IMR-90 (cell line): ENCODE measurements at regions not wholly inside any gene's neighbourhood (a gene's known extent, or its start where the extent isn't known, plus 50 kb on each side); places are given as distances from the start of the nearest gene placed in this dataset.

Experiments used
- ATAC-seq: fragments of 200-7000 bp; cut with Tn5 transposase; 2 replicates; pipeline ENCODE4 v1.9.1; 2020; ENCODE audit warnings: low read depth, mild to moderate bottlenecking, moderate library complexity
- BruUV-seq: library from RNA; stranded (reverse); fragments of 400-500 nt; replicated peaks from 2 replicates; lab custom pipeline; 2021; lab: Mats Ljungman, UMichigan
- CTCF ChIA-PET: fragments of 300-600 bp; formaldehyde crosslinking; extraction: SDS; loops from one replicate; lab custom pipeline; 2021; ENCODE audit warnings: antibody characterized with exemption; lab: Yijun Ruan, JAX
- POLR2A ChIA-PET: fragments of 300-600 bp; sonication (Branson Sonifier 250); formaldehyde crosslinking; loops from one replicate; lab custom pipeline; 2022; ENCODE audit warnings: antibody characterized with exemption; ENCODE audit not compliant: unreplicated experiment; lab: Charles Lee
- DNase-seq: peaks from one replicate; pipeline ENCODE4 v3.0.0; 2013
- H2AFZ ChIP-seq: replicated peaks from 2 replicates; pipeline ENCODE3; 2013; ENCODE audit warnings: low read length, mild to moderate bottlenecking; ENCODE audit not compliant: poor library complexity
- H2AK5ac ChIP-seq: 2 replicates; pipeline ENCODE4 v1.6.1; 2013; ENCODE audit warnings: low read depth, low read length, inconsistent platforms
- H2AK9ac ChIP-seq: replicated peaks from 2 replicates; pipeline ENCODE3; 2013; ENCODE audit warnings: mild to moderate bottlenecking, low read depth, low read length, moderate library complexity; ENCODE audit not compliant: poor library complexity
- H2BK120ac ChIP-seq: 2 replicates; pipeline ENCODE4 v1.6.1; 2013; ENCODE audit warnings: low read depth, low read length, inconsistent platforms
- H2BK15ac ChIP-seq: 3 replicates; pipeline ENCODE4 v1.6.1; 2013; ENCODE audit warnings: low read depth, low read length, inconsistent platforms
- H2BK20ac ChIP-seq: 2 replicates; pipeline ENCODE4 v1.6.1; 2013; ENCODE audit warnings: low read depth, mild to moderate bottlenecking, inconsistent platforms, low read length, moderate library complexity
- H2BK5ac ChIP-seq: 2 replicates; pipeline ENCODE4 v1.6.1; 2013; ENCODE audit warnings: mild to moderate bottlenecking, low read depth, low read length, inconsistent platforms; ENCODE audit not compliant: poor library complexity, severe bottlenecking
- H3K14ac ChIP-seq: replicated peaks from 2 replicates; pipeline ENCODE4 v1.6.1; 2013; ENCODE audit warnings: low read depth, low read length, inconsistent platforms
- H3K18ac ChIP-seq: 2 replicates; pipeline ENCODE4 v1.6.1; 2013; ENCODE audit warnings: low read depth, low read length, control low read depth
- H3K23ac ChIP-seq: 2 replicates; pipeline ENCODE4 v1.6.1; 2013; ENCODE audit warnings: low read depth, low read length, inconsistent platforms
- H3K27ac ChIP-seq: 2 replicates; pipeline ENCODE4 v1.5.1; 2013; ENCODE audit warnings: mild to moderate bottlenecking, control low read depth, low read length; ENCODE audit not compliant: insufficient read depth
- H3K27me3 ChIP-seq: 2 replicates; pipeline ENCODE4 v1.6.1; 2013; ENCODE audit warnings: low read length; ENCODE audit not compliant: control insufficient read depth, insufficient read depth
- H3K36me3 ChIP-seq: 2 replicates; pipeline ENCODE4 v1.6.1; 2013; ENCODE audit warnings: low read length, mixed read lengths; ENCODE audit not compliant: control insufficient read depth, insufficient read depth
- H3K4ac ChIP-seq: 2 replicates; pipeline ENCODE4 v1.6.1; 2013; ENCODE audit warnings: low read depth, low read length, inconsistent platforms
- H3K4me1 ChIP-seq: 2 replicates; pipeline ENCODE4 v1.6.1; 2013; ENCODE audit warnings: low read length, mixed read lengths; ENCODE audit not compliant: control insufficient read depth, insufficient read depth
- H3K4me2 ChIP-seq: 2 replicates; pipeline ENCODE4 v1.6.1; 2013; ENCODE audit warnings: low read depth, mild to moderate bottlenecking, control low read depth, low read length, moderate library complexity
- H3K4me3 ChIP-seq: 2 replicates; pipeline ENCODE4 v1.5.1; 2013; ENCODE audit warnings: low read depth, mild to moderate bottlenecking, control low read depth, low read length, moderate library complexity; ENCODE audit not compliant: insufficient read depth
- H3K56ac ChIP-seq: 2 replicates; pipeline ENCODE4 v1.6.1; 2013; ENCODE audit warnings: low read length, inconsistent platforms; ENCODE audit not compliant: insufficient read depth; ENCODE audit errors: extremely low read depth
- H3K79me1 ChIP-seq, 2 experiments: 2 replicates each; pipeline ENCODE4 v1.6.1; 2013; ENCODE audit warnings: low read length in 2 of 2, inconsistent platforms in 1 of 2, low read depth in 1 of 2
- H3K9ac ChIP-seq: 2 replicates; pipeline ENCODE4 v1.6.1; 2013; ENCODE audit warnings: low read depth, low read length, control low read depth
- H3K9me1 ChIP-seq: 2 replicates; pipeline ENCODE4 v1.6.1; 2013; ENCODE audit warnings: low read length, inconsistent platforms; ENCODE audit not compliant: insufficient read depth
- H3K9me3 ChIP-seq: 2 replicates; pipeline ENCODE4 v1.6.1; 2013; ENCODE audit warnings: low read length; ENCODE audit not compliant: control insufficient read depth, insufficient read depth
- H4K20me1 ChIP-seq: 2 replicates; pipeline ENCODE4 v1.6.1; 2013; ENCODE audit warnings: low read length, inconsistent platforms; ENCODE audit not compliant: insufficient read depth
- H4K5ac ChIP-seq: 2 replicates; pipeline ENCODE4 v1.6.1; 2013; ENCODE audit warnings: mild to moderate bottlenecking, low read depth, low read length, control low read depth
- H4K8ac ChIP-seq, 2 experiments: 2 replicates each; pipeline ENCODE4 v1.6.1; 2013; ENCODE audit warnings: low read depth in 2 of 2, low read length in 2 of 2, control low read depth in 1 of 2, inconsistent platforms in 1 of 2
- H4K91ac ChIP-seq: 2 replicates; pipeline ENCODE4 v1.6.1; 2013; ENCODE audit warnings: low read depth, low read length, inconsistent platforms; ENCODE audit not compliant: insufficient read depth
- BHLHE40 ChIP-seq: fragments of 150-350 bp; IDR thresholded peaks from 2 replicates; pipeline ENCODE4 v1.6.1; 2016; ENCODE audit warnings: mild to moderate bottlenecking, low read depth, low read length
- CEBPB ChIP-seq: IDR thresholded peaks from 2 replicates; pipeline ENCODE4 v1.6.1; 2012; ENCODE audit warnings: low read depth, low read length, improper control_type of control experiment
- CTCF ChIP-seq: conservative IDR thresholded peaks from 2 replicates; pipeline ENCODE4 v1.5.1; 2012; ENCODE audit warnings: mild to moderate bottlenecking, low read depth, low read length, improper control_type of control experiment
- ELK1 ChIP-seq: fragments of 150-350 bp; IDR thresholded peaks from 2 replicates; pipeline ENCODE4 v1.6.1; 2016; ENCODE audit warnings: low read depth, mild to moderate bottlenecking, low read length, moderate library complexity, borderline replicate concordance
- FOS ChIP-seq: fragments of 150-350 bp; IDR thresholded peaks from 2 replicates; pipeline ENCODE4 v1.6.1; 2016; ENCODE audit warnings: low read depth, low read length
- MAFK ChIP-seq: IDR thresholded peaks from 2 replicates; pipeline ENCODE4 v1.6.1; 2012; ENCODE audit warnings: low read depth, low read length, improper control_type of control experiment
- MXI1 ChIP-seq: IDR thresholded peaks from 2 replicates; pipeline ENCODE4 v1.6.1; 2012; ENCODE audit warnings: low read depth, mild to moderate bottlenecking, low read length, moderate library complexity, borderline replicate concordance
- NFE2L2 ChIP-seq: fragments of 150-350 bp; IDR thresholded peaks from 2 replicates; pipeline ENCODE4 v1.6.1; 2016; ENCODE audit warnings: low read depth, mild to moderate bottlenecking, low read length
- POLR2A ChIP-seq: IDR thresholded peaks from 2 replicates; pipeline ENCODE4 v1.6.1; 2012; ENCODE audit warnings: mild to moderate bottlenecking, low read depth, low read length
- RAD21 ChIP-seq: IDR thresholded peaks from 2 replicates; pipeline ENCODE4 v1.6.1; 2012; ENCODE audit warnings: low read length, improper control_type of control experiment
- RCOR1 ChIP-seq: IDR thresholded peaks from 2 replicates; pipeline ENCODE4 v1.6.1; 2012; ENCODE audit warnings: mild to moderate bottlenecking, low read length, improper control_type of control experiment; ENCODE audit not compliant: insufficient replicate concordance
- SMC3 ChIP-seq: fragments of 150-350 bp; IDR thresholded peaks from 2 replicates; pipeline ENCODE4 v1.6.1; 2016; ENCODE audit warnings: low read depth, mild to moderate bottlenecking, antibody characterized with exemption, low read length, moderate library complexity
- USF2 ChIP-seq: fragments of 150-350 bp; IDR thresholded peaks from 2 replicates; pipeline ENCODE4 v1.6.1; 2017; ENCODE audit warnings: mild to moderate bottlenecking, antibody characterized with exemption, low read length, low read depth
- WGBS, 2 experiments: methylation state at CpG; one replicate each; pipeline versions ENCODE4 v1.1.5 to v1.1.7; 2013; ENCODE audit warnings: missing lambda C conversion rate in 2 of 2; ENCODE audit not compliant: insufficient read length in 1 of 2; ENCODE audit errors: extremely low coverage in 2 of 2; 5-methylcytosine and 5-hydroxymethylcytosine counted together
- dilution Hi-C: fragments of 300-500 bp; cut with HindIII; formaldehyde crosslinking; loops from one replicate; pipeline ENCODE4 v1.14.3; 2018; ENCODE audit warnings: low sequenced_read_pairs; ENCODE audit not compliant: unreplicated experiment
- in situ Hi-C: fragments of 300-500 bp; cut with MboI; formaldehyde crosslinking; loops from 3 replicates; pipeline ENCODE4 v1.14.3; 2019; ENCODE audit warnings: low sequenced_read_pairs, inconsistent platforms, mixed read lengths
- intact Hi-C: fragments of 100-400 bp; cut with micrococcal nuclease; formaldehyde crosslinking; loops from 2 replicates; pipeline ENCODE4 v1.10.0; 2022

- no peak for TF ChIP-seq RAD21
These were observed 99.3 kb downstream of the METRNL start (continued) for GRCh38 chr17:83178533-83179304.

GRCh38 chr17:83179374-83179773 is 100.0 kb downstream of the METRNL start:
- Histone ChIP-seq H3K9me3 (no peaks in the 10 kb centered on the region; the same call in 1 of the 2 replicates), H4K91ac (no peak overlapping the region), H2AK9ac (no peak overlapping the region), H3K14ac (no peak overlapping the region), H4K5ac (no peak overlapping the region), H2BK20ac (no peak overlapping the region), H3K4ac (no peak overlapping the region), H2BK120ac (no peak overlapping the region), H4K20me1 (no peaks in the 10 kb centered on the region; the same call in 1 of the 2 replicates), H3K4me2 (no peak overlapping the region), H3K79me1 (no peaks in the 10 kb centered on the region), H3K4me3 (no peak overlapping the region), H3K18ac (no peak overlapping the region), H3K9ac (no peak overlapping the region), H3K27me3 (peaks cover 42% of the 10 kb centered on the region), H2BK5ac (no peak overlapping the region), H2BK15ac (no peak overlapping the region), H3K9me1 (no peaks in the 10 kb centered on the region), H3K36me3 (no peaks in the 10 kb centered on the region), H4K8ac (no peak overlapping the region), H3K27ac (no peak overlapping the region), H2AFZ (no peak overlapping the region), H3K23ac (no peak overlapping the region), H3K4me1 (no peaks in the 10 kb centered on the region; the same call in 1 of the 2 replicates), H2AK5ac (no peak overlapping the region), H3K56ac (no peak overlapping the region)
- ChIA-PET POLR2A (interaction anchor here (0.5 kb wide), 1 partner anchor 417 kb away, joined by 4 read pairs; no protein-coding TSS in a partner anchor), CTCF (no interaction called here)
- no TSS peak for BruUV-seq
- dilution Hi-C loops = no loop called here
- no peak for DNase-seq
- intact Hi-C loops = no loop called here
- in situ Hi-C loops = no loop called here
- no peak for ATAC-seq
- WGBS, 2 experiments = 83% methylated on average over 9 of the region's 12 CpGs; no CpG with 5 or more reads in 1 of the 2 experiments
- TF ChIP-seq RCOR1 (no peak), FOS (no peak), MAFK (no peak), BHLHE40 (no peak), NFE2L2 (no peak), USF2 (no peak), CTCF (no peak), ELK1 (no peak), MXI1 (no peak), POLR2A (no peak), CEBPB (no peak), SMC3 (no peak)
